Peyer's patch (tissue), 4 donors: ENCODE measurements at regions not wholly inside any gene's neighbourhood (a gene's known extent, or its start where the extent isn't known, plus 50 kb on each side); places are given as distances from the start of the nearest gene placed in this dataset.

Experiments
- DNase-seq, 3 donors: peaks; one replicate each; pipeline ENCODE4 v3.0.0-alpha.2; 2017 to 2019
- H3K27ac ChIP-seq, 4 donors: fragments of 200-600 bp; sonication (generic); one replicate each; pipeline ENCODE4 v1.5.1; 2016 to 2019
- H3K27me3 ChIP-seq, 2 donors: fragments of 200-600 bp; sonication (generic); one replicate each; pipeline ENCODE4 v1.5.1; 2019
- H3K36me3 ChIP-seq, 3 donors: fragments of 200-600 bp; sonication (generic); one replicate each; pipeline ENCODE4 v1.5.1; 2016 to 2019
- H3K4me1 ChIP-seq, 4 donors: fragments of 200-600 bp; sonication (generic); one replicate each; pipeline ENCODE4 v1.5.1; 2016 to 2019
- H3K4me3 ChIP-seq, 4 donors: fragments of 200-600 bp; sonication (generic); 1 replicate in 3 of 4; 2 replicates in 1 of 4; pipeline ENCODE4 v1.5.1; 2016 to 2019; ENCODE audit warnings: mild to moderate bottlenecking in 1 of 4
- H3K9me3 ChIP-seq, 4 donors: fragments of 200-600 bp; sonication (generic); one replicate each; pipeline ENCODE4 v1.5.1; 2016 to 2019; ENCODE audit warnings: mild to moderate bottlenecking in 1 of 4
- CTCF ChIP-seq, 6 experiments: fragments of 450-650 bp in 4 of 6; fragments of 200-600 bp in 2 of 6; sonication (generic) in 1 of 6; IDR thresholded peaks; one replicate each; pipeline ENCODE4 v1.5.1; 2017 to 2019; ENCODE audit warnings: antibody characterized with exemption in 6 of 6, mild to moderate bottlenecking in 3 of 6, moderate library complexity in 1 of 6
- POLR2A ChIP-seq, 2 donors: fragments of 450-650 bp; IDR thresholded peaks; one replicate each; pipeline ENCODE4 v1.5.1; 2017; ENCODE audit warnings: antibody characterized with exemption in 2 of 2, mild to moderate bottlenecking in 2 of 2, moderate library complexity in 2 of 2

- Histone ChIP-seq H3K4me1 (peaks cover 0 to 55% (median 27%) of the 10 kb centered on the region in 4 donors), H3K4me3 (no peak overlapping the region), H3K36me3 (peaks cover 0 to 9% (median 0%) of the 10 kb centered on the region in 3 donors), H3K9me3 (no peaks in the 10 kb centered on the region), H3K27me3 (no peaks in the 10 kb centered on the region), H3K27ac (peak overlapping the region; percentile 52 to 81 (median 76))
- no peak for TF ChIP-seq CTCF (IDR thresholded peaks at IDR 0.05)
- TF ChIP-seq POLR2A (IDR thresholded peaks at IDR 0.05) = no peak
- DNase-seq = no peak
Measured at GRCh38 chr17:77420095-77420803, 279.5 kb downstream of the SEC14L1 start.

- Histone ChIP-seq H3K27ac (peak overlapping the region; percentile 52 to 81 (median 76)), H3K4me3 (peak overlapping the region in 2 of 4 donors; percentile 13 to 15), H3K27me3 (no peaks in the 10 kb centered on the region), H3K4me1 (peaks cover 7 to 63% (median 34%) of the 10 kb centered on the region in 4 donors), H3K9me3 (no peaks in the 10 kb centered on the region), H3K36me3 (peaks cover 0 to 9% (median 0%) of the 10 kb centered on the region in 3 donors)
- DNase-seq = peak in 2 of 3 donors; percentile 69 to 75
- TF ChIP-seq POLR2A (IDR thresholded peaks at IDR 0.05) (no peak), CTCF (IDR thresholded peaks at IDR 0.05) (no peak)
Measured at GRCh38 chr17:77420804-77421629, 280.2 kb downstream of the SEC14L1 start.

DNA sequence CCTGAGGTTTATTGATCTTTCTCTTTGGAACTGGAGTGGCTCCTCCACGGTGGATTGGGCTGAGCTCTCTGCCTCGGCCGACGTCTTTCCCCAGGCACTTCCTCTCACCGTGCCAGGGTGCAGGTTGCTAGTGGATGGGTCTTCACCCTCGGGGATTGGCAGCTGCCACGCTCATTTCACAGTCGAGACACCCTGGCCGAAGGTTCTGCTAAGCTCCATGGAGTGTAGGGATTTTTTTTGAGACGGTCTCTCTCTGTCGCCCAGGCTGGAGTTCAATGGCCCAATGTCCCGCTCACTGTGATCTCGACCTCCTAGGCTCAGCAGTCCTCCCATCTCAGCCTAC lies 280.8 kb downstream of the SEC14L1 start:
- H3K27me3 ChIP-seq = no peaks in the 10 kb centered on the region
- peak overlapping the region; percentile 52 to 81 (median 76) for H3K27ac ChIP-seq
- no peak for DNase-seq
- H3K9me3 ChIP-seq = no peaks in the 10 kb centered on the region
- no peak for TF ChIP-seq CTCF (IDR thresholded peaks at IDR 0.05)
- TF ChIP-seq POLR2A (IDR thresholded peaks at IDR 0.05) = no peak
- H3K36me3 ChIP-seq = peaks cover 0 to 8% (median 0%) of the 10 kb centered on the region in 3 donors
- H3K4me3 ChIP-seq = peak overlapping the region in 2 of 4 donors; percentile 13 to 15
- H3K4me1 ChIP-seq = peaks cover 8 to 68% (median 40%) of the 10 kb centered on the region in 4 donors

DNA sequence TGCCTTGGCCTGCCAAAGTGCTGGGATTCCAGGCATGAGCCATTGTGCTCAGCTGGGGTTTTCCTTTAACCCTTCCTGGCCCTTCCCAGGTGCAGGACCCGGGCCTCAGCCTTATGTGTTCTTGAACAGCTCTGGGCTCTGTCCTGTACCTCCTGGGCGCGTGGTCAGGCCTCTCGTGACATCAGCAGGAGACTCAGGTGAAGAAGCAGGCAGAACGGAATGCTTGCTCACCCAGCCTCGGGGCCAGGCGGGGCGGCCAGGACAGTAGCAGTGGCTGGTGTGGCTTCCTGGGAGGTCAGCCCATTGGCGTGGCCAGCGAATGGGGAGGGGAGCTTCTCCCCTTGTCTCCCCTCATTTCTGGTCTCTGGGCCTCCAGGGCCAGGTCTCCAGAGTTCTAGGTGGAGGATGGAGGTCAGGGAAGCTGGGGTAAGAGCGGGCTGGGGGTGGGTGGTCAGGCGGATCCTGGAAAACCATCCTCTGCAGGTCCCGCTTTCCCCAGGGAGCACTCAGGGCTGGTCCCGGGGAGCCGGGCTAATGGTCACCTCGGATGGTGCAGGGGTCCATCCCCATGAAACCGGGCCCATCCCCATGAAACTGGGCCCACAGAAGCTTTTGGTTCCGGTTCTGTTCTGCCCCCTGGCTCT lies 281.5 kb downstream of the SEC14L1 start:
- H3K4me1 ChIP-seq = peaks cover 8 to 75% (median 44%) of the 10 kb centered on the region in 4 donors
- TF ChIP-seq POLR2A (IDR thresholded peaks at IDR 0.05) = no peak
- TF ChIP-seq CTCF (IDR thresholded peaks at IDR 0.05) = no peak
- peak overlapping the region in 2 of 4 donors; percentile 81 for H3K27ac ChIP-seq
- DNase-seq = no peak
- H3K27me3 ChIP-seq = no peaks in the 10 kb centered on the region
- peaks cover 0 to 2% (median 0%) of the 10 kb centered on the region in 3 donors for H3K36me3 ChIP-seq
- H3K4me3 ChIP-seq = no peak overlapping the region
- H3K9me3 ChIP-seq = no peaks in the 10 kb centered on the region

- no peak for DNase-seq
- Histone ChIP-seq H3K4me3 (no peak overlapping the region), H3K9me3 (no peaks in the 10 kb centered on the region), H3K4me1 (peaks cover 8 to 80% (median 48%) of the 10 kb centered on the region in 4 donors), H3K36me3 (no peaks in the 10 kb centered on the region), H3K27me3 (no peaks in the 10 kb centered on the region), H3K27ac (peak overlapping the region; percentile 50 to 84 (median 81))
- no peak for TF ChIP-seq POLR2A (IDR thresholded peaks at IDR 0.05)
- TF ChIP-seq CTCF (IDR thresholded peaks at IDR 0.05) = no peak
Measured at GRCh38 chr17:77422748-77423113, 282.0 kb downstream of the SEC14L1 start.
